ENCODE measurements at regions not wholly inside any gene's neighbourhood (a gene's known extent, or its start where the extent isn't known, plus 50 kb on each side); places are given as distances from the start of the nearest gene placed in this dataset.

DNA sequence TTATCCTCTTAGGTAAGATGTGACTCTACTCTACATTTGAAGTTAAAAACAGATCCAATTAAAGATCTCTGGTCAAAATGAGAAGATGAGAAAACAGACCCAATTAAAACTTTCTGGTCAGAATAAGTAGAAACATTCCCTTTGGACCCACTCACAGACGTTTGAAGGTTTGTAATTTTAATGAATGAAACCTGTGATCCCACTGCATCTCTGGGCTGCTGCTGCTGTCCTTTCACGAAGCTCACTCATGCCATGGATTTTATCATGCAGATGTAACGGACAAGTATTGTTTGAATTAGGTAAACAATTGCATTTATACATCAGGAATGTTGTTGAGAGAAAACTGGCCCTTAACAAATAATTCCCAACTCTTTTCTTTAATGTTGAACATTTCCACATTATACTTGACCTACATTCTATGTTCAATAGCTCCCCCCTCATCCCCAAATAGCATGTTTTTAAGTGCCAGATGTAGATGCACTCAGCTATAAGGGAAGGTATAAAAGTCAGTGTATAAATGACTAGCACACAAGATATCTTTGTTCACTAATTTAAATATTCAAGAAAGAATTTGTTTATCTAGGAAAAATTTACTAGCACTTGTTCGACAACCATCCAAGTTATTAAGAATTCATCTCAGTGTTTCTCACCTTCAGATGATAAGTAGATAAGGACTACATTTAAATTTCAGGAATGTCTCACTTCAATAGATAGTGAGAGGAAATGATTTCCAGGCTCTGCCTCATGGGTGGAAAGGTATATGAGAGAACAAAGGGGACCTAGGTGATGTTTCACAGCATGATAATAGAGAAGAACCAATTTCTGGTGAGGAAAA lies 202.3 kb upstream of the LMNTD1 start:
- no peak for DNase-seq (ENCODE audit: low spot score)

- DNase-seq (ENCODE audit: low spot score) = no peak
These were observed 202.6 kb upstream of the RASSF8 start for GRCh38 chr12:25755971-25756260.

- no peak for DNase-seq (ENCODE audit: low spot score)
These were observed 201.3 kb upstream of the RASSF8 start for GRCh38 chr12:25757037-25757665.

DNA sequence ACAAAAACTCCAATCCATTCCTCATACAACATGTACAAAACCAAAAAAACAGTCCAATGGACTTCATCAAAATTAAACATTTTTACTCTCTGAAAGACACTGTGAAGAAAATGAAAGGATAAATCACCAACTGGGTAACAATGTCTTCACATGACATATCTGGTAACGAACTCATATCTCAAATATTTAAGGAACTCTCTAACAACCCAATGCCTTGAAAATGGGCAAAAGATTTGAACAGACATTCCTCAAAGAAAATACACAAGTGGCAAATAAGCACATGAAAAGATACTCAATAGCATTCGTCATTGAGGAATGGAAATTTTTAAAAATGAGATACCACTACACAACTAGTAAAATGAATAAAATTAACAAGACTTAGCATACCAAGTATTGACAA lies 198.7 kb upstream of the RASSF8 start:
- no peak for DNase-seq (ENCODE audit: low spot score)

GRCh38 chr12:25761356-25761755 lies 197.1 kb upstream of the RASSF8 start:
- no peak for DNase-seq (ENCODE audit: low spot score)

DNA sequence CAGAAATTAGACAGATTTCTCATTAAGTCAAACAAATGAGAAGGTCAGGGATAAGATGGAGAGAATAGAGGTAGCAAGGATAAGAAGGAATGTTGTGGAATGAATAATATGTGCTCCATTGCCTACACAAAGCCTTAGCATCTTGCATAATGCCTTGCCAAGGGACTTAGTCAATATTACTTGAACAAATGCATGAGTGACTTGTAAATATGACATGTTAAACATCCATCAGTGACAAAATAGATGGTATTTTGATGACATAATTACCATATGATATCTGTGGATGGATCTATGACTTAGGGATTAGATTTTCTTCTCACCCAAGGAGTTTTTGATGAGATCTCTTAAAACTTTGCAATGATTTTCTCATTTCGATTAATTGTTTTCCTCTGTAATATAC lies 194.1 kb upstream of the RASSF8 start:
- DNase-seq (ENCODE audit: low spot score) = no peak

- no peak for DNase-seq (ENCODE audit: low spot score)
These were observed 193.6 kb upstream of the RASSF8 start for GRCh38 chr12:25764892-25765291.

GRCh38 chr12:25767606-25768005 lies 190.9 kb upstream of the RASSF8 start:
- no peak for DNase-seq (ENCODE audit: low spot score)

DNA sequence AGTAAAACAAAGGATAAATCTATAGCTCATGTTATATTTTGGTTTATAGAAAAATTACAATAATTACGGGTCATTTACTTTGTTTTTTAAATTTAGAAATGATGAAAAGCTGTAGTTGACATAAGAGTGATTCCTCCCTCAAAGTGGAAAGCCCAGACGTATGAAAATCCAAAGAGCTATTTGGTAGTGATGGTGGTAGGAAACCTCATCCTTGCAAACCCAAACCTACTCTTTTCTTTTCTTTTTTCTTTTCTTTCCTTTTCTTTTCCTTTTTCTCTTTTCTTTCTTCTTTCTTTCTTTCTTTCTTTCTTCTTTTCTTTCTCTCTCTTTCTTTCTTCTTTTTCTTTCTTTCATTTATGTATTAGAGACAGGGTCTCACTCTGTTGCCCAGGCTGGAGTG lies 190.3 kb upstream of the RASSF8 start:
- no peak for DNase-seq (ENCODE audit: low spot score)

- no peak for DNase-seq (ENCODE audit: low spot score)
These were observed 189.2 kb upstream of the RASSF8 start for GRCh38 chr12:25769082-25769945.

- no peak for DNase-seq (ENCODE audit: low spot score)
These were observed 187.4 kb upstream of the RASSF8 start for GRCh38 chr12:25771041-25771440.

DNA sequence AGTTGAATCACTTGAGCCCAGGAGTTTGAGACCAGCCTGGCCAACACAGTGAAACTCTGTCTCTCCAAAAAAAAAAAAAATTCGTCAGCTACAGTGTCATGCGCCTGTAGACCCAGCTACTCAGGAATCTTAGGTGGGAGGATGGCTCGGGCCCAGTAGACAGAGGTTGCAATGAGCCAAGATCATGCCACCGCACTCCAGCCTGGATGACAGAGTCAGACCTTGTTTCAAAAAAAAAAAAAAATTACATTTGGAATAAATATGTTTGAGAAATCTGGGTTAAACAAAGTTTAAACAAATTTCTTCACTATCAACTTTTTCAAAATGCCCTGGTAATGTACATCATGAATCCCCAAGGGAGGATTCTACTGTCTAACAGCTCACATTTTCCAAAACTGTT lies 187.0 kb upstream of the RASSF8 start:
- no peak for DNase-seq (ENCODE audit: low spot score)

- no peak for DNase-seq (ENCODE audit: low spot score)
These were observed 182.5 kb upstream of the RASSF8 start for GRCh38 chr12:25775968-25776367.

DNA sequence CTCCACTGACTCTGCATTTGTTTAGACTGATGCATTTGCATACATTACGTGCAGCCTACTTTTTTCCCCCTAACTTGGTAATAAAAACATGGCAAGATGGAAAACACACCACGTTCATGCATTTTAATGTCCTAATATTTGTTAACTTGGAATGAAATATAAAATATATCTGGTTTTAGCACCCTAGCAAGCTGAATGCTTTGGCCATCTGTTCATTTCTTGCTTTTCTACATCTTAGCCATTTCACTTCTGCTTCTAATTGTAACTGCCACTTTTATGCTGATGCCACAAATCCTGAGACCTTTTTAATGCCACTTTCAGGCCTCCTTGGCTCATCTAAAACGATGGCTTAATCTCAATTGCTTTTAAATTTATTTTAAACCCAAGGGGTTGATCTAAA lies 177.7 kb upstream of the RASSF8 start:
- DNase-seq (ENCODE audit: low spot score) = no peak

- DNase-seq (ENCODE audit: low spot score) = no peak
These were observed 177.2 kb upstream of the RASSF8 start for GRCh38 chr12:25781232-25781631.

DNA sequence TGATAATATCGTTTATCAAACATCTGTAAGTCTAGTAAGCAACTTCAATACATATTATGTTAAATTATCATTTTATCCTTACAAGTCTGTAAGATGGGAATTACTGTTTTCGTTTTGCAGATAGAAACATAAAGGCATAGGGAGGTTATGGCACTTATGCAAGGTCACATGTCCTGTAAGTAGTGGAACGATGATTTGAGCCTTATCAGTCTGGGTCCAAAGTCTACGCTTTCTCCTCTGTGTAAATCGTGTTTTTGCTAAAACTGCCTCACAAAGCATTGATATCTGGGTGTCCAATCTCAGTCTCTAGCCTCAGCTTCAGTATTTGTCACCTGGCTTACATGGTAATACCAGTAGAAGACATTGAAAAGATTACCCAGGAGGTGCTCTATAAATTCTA lies 174.9 kb upstream of the RASSF8 start:
- DNase-seq (ENCODE audit: low spot score) = no peak

GRCh38 chr12:25784669-25785068 lies 173.8 kb upstream of the RASSF8 start:
- no peak for DNase-seq (ENCODE audit: low spot score)

DNA sequence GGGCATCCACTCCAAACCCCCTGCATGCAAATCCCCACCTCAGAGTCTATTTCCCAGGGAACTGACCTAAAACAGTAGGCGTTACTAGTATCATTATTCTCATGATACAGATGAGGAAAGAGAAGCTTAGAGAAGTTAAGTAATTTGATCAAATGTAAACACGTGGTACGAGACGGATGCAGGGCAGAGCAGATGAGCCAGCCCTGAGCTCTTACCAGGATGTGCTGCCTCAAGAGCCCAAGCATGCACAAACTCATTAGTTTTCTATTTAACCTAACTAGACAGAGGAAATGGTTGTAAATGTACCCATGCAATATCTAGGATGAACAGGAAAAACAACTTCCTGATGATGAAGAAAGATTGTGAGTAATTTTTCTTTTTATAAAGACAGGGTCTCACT lies 173.3 kb upstream of the RASSF8 start:
- no peak for DNase-seq (ENCODE audit: low spot score)

DNA sequence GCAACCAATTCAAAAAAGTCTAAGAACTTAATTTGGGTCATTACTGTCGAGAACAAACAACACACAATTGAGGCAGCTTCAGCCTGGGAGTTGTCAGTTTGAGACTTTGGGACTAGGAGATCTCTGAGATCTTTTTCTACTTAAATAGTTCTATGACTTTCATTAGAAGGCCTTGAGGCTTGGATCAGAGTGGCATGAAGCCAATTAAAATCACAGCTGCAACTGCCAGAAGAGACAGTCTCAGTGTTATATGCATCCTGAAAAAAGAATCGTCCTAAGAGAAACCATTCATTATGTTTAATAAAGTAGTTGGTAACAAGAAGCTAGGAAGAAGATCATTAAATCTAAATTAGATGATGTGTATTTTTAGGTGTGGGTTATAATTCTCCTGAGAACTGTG lies 170.8 kb upstream of the RASSF8 start:
- no peak for DNase-seq (ENCODE audit: low spot score)

DNA sequence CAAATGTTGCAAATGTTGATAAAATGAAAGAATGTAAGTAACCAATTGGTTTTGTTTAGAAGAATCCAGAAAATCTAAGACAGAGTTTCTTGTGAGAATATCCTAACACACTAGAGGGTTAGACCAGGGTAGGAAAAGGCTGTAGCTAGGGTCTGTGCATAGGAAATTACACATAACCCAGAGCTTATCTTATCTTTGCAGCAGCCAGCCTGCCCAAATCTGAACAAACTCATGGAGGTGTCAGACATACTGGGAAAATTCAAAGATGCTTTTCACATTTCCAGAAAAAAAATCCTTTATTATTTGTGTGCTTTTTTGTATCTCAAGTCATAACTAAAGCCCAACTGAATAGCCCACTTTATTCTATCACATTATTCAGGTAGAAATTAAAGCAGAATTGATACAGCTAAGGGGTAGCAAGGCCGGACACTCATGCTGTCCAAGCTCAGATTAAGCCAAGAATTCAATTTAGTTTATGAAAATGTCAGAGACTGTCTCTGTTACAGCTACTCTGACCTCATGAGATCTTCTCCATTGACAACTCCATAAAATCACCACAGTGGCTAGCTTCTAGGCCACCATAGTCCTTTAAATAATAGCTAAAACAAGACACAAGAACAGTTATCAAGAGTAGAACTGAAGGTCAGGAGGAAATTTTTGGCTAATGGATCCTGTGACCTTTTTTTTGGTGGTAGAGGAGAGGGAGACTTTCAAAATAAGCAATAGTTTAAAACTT lies 169.6 kb upstream of the RASSF8 start:
- DNase-seq (ENCODE audit: low spot score) = no peak

- peak; percentile 27 for DNase-seq (ENCODE audit: low spot score)
These were observed 168.9 kb upstream of the RASSF8 start for GRCh38 chr12:25789541-25789944.

- no peak for DNase-seq (ENCODE audit: low spot score)
These were observed 166.5 kb upstream of the RASSF8 start for GRCh38 chr12:25792031-25792430.

All from globus pallidus (tissue), 1 donor.